Right lobe of liver (tissue), 6 donors: ENCODE measurements at regions not wholly inside any gene's neighbourhood (a gene's known extent, or its start where the extent isn't known, plus 50 kb on each side); places are given as distances from the start of the nearest gene placed in this dataset.

Experiments
- ATAC-seq, 4 donors: fragments of 200-7000 bp; cut with Tn5 transposase; one replicate each; pipeline ENCODE4 v1.9.1; 2020; ENCODE audit warnings: mild to moderate bottlenecking in 4 of 4, moderate library complexity in 4 of 4
- DNase-seq, 3 donors: peaks; one replicate each; pipeline ENCODE4 v3.0.0-alpha.2; 2020
- H3K27ac ChIP-seq, 3 donors: fragments of 200-600 bp; one replicate each; pipeline ENCODE4 v1.8.0; 2022
- H3K27me3 ChIP-seq, 2 donors: fragments of 200-600 bp; one replicate each; pipeline ENCODE4 v1.8.0; 2022
- H3K36me3 ChIP-seq, 4 donors: fragments of 200-600 bp; sonication (generic) in 1 of 4; one replicate each; pipeline versions ENCODE4 v1.5.1 to v1.8.0; 2017 to 2022; ENCODE audit warnings: control low read depth in 1 of 4
- H3K4me1 ChIP-seq, 4 donors: fragments of 200-600 bp; sonication (generic) in 1 of 4; one replicate each; pipeline versions ENCODE4 v1.5.1 to v1.8.0; 2017 to 2022; ENCODE audit warnings: control low read depth in 1 of 4
- H3K4me3 ChIP-seq, 3 donors: fragments of 200-600 bp; one replicate each; pipeline ENCODE4 v1.8.0; 2022
- H3K9me3 ChIP-seq, 4 donors: fragments of 200-600 bp; sonication (generic) in 1 of 4; one replicate each; pipeline versions ENCODE4 v1.5.1 to v1.8.0; 2017 to 2022; ENCODE audit warnings: control low read depth in 1 of 4
- POLR2A ChIP-seq: fragments of 450-650 bp; IDR thresholded peaks from one replicate; pipeline ENCODE4 v1.6.1; 2017; ENCODE audit warnings: antibody characterized with exemption, mild to moderate bottlenecking
- WGBS: methylation state at CpG from one replicate; pipeline ENCODE4 v1.1.6; 2018; ENCODE audit warnings: low coverage, low lambda C conversion rate; ENCODE audit not compliant: insufficient coverage; ENCODE audit errors: missing lambda C conversion rate; 5-methylcytosine and 5-hydroxymethylcytosine counted together
- intact Hi-C, 2 donors: fragments of 100-400 bp; cut with DNase I; formaldehyde crosslinking; loops; one replicate each; pipeline versions ENCODE4 v1.11.2 to v1.14.1; 2022
- TF ChIP-seq, protein P1 (sequence below), 4 donors: fragments of 200-600 bp in 3 of 4; fragments of 450-650 bp in 1 of 4; IDR thresholded peaks; one replicate each; pipeline versions ENCODE4 v1.5.1 to v1.8.0; 2016 to 2022; ENCODE audit warnings: antibody characterized with exemption in 4 of 4, mild to moderate bottlenecking in 2 of 4
- donor health status: DM: no; HTN: yes; CAD: no.
- donor health status: DM: no; HTN: no; CAD: no.
- donor health status: DM: no; HTN: no; CAD: no.
- donor health status: DM: no; HTN: yes; CAD: no.
- donor health status: DM: no; HTN: yes; CAD: no.

DNA sequence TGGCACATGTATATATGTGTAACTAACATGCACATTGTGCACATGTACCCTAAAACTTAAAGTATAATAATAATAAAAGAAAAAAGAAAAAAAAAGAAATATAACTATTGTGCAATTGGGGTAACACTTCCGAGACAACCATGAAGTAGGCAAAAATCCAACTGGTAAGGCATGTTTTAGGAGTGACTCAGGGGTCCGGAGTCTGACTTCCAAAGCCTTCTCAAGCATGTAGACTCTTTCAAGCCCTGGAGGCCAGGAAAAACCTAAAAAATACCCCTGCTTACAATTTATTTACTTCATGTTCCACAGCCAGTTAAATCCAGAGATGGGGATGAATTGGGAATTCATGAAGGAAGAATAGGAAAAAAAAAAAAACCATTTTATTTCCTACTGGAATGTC, 161.3 kb upstream of the PHACTR1 start:
- H3K4me1 ChIP-seq = no peaks in the 10 kb centered on the region
- no peaks in the 10 kb centered on the region for H3K36me3 ChIP-seq
- no peak for ATAC-seq
- DNase-seq = no peak
- 68% methylated on average over 2 of the region's 2 CpGs for WGBS
- TF ChIP-seq POLR2A = no peak
- TF ChIP-seq, protein P1, sequence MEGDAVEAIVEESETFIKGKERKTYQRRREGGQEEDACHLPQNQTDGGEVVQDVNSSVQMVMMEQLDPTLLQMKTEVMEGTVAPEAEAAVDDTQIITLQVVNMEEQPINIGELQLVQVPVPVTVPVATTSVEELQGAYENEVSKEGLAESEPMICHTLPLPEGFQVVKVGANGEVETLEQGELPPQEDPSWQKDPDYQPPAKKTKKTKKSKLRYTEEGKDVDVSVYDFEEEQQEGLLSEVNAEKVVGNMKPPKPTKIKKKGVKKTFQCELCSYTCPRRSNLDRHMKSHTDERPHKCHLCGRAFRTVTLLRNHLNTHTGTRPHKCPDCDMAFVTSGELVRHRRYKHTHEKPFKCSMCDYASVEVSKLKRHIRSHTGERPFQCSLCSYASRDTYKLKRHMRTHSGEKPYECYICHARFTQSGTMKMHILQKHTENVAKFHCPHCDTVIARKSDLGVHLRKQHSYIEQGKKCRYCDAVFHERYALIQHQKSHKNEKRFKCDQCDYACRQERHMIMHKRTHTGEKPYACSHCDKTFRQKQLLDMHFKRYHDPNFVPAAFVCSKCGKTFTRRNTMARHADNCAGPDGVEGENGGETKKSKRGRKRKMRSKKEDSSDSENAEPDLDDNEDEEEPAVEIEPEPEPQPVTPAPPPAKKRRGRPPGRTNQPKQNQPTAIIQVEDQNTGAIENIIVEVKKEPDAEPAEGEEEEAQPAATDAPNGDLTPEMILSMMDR (IDR thresholded peaks at IDR 0.05) = no peak
- H3K27me3 ChIP-seq = no peaks in the 10 kb centered on the region
- H3K4me3 ChIP-seq = no peak overlapping the region
- H3K27ac ChIP-seq = no peak overlapping the region
- intact Hi-C loops = no loop called here
- no peaks in the 10 kb centered on the region for H3K9me3 ChIP-seq

DNA sequence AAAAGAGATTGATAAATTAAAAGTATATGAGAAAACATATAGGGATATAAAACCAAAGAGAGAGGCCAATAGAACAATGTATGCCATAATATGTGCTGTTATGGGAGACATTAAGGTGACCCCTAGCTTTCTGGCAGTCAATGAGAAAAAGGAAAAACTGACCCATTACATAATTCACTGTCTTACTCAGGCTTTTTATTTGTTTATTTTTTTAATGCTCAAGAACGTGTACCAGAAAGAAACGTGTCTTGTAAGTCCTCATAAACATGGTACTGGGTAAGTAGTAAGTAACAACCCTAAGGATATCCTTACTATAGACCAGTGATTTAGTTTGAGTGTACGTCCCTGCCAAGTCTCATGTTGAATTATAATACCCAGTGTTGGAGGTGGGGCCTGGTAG, 160.8 kb upstream of the PHACTR1 start:
- ATAC-seq = no peak
- no peak for DNase-seq
- Histone ChIP-seq H3K4me1 (no peaks in the 10 kb centered on the region), H3K9me3 (no peaks in the 10 kb centered on the region), H3K4me3 (no peak overlapping the region), H3K36me3 (no peaks in the 10 kb centered on the region), H3K27ac (no peak overlapping the region), H3K27me3 (no peaks in the 10 kb centered on the region)
- no peak for TF ChIP-seq POLR2A
- TF ChIP-seq, protein P1 (IDR thresholded peaks at IDR 0.05) = no peak
- intact Hi-C loops = no loop called here
- 69% methylated on average over 3 of the region's 3 CpGs for WGBS

DNA sequence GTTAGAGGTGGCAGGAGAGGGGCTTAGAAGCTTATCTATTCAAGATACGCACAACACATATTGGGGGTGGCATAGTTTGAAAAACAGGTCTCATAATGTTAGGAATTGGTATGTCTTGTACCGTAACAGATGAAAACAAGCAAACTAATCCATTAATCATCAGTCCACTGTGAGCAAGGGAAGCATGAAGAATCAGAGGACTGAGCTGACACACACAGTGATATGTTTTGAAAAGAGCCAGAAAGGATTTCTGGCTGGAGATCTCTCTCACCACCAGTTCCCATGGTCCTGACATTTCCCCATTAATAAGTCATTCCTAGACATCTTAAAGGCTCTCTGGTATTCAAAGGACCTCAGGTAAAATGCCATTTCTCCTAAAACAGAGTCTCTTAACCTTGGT, 158.8 kb upstream of the PHACTR1 start:
- Histone ChIP-seq H3K36me3 (no peaks in the 10 kb centered on the region), H3K4me1 (no peaks in the 10 kb centered on the region), H3K9me3 (no peaks in the 10 kb centered on the region), H3K27me3 (no peaks in the 10 kb centered on the region), H3K4me3 (no peak overlapping the region), H3K27ac (no peak overlapping the region)
- WGBS = 58% methylated on average over 2 of the region's 2 CpGs
- intact Hi-C loops = no loop called here
- TF ChIP-seq POLR2A = no peak
- TF ChIP-seq, protein P1 (IDR thresholded peaks at IDR 0.05) = no peak
- ATAC-seq (no peak), DNase-seq (no peak)

DNA sequence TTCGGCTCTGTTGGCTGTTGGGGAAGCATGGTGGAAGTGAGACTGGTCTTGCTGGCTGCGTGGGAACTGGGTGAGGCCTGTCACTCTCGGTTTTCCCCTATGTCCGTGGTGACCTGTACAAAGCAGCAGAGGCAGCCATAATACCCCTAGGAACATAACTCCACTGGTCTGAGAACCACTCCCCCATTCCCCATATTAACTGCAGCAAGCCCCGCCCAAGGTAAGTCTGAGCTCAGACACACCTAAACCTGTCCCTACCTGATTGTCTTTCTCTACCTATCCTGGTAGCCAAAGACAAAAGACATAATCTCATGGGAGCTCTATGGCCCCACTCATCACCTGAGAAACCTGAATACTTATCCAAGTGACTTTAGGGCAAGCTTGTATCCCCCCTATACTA, 156.3 kb upstream of the PHACTR1 start:
- 0% methylated on average over 1 of the region's 5 CpGs for WGBS
- Histone ChIP-seq H3K27me3 (no peaks in the 10 kb centered on the region), H3K27ac (no peak overlapping the region), H3K4me3 (no peak overlapping the region), H3K9me3 (no peaks in the 10 kb centered on the region), H3K36me3 (no peaks in the 10 kb centered on the region), H3K4me1 (no peaks in the 10 kb centered on the region)
- no peak for DNase-seq
- no peak for ATAC-seq
- intact Hi-C loops = no loop called here
- TF ChIP-seq, protein P1 (IDR thresholded peaks at IDR 0.05) = no peak
- no peak for TF ChIP-seq POLR2A

DNA sequence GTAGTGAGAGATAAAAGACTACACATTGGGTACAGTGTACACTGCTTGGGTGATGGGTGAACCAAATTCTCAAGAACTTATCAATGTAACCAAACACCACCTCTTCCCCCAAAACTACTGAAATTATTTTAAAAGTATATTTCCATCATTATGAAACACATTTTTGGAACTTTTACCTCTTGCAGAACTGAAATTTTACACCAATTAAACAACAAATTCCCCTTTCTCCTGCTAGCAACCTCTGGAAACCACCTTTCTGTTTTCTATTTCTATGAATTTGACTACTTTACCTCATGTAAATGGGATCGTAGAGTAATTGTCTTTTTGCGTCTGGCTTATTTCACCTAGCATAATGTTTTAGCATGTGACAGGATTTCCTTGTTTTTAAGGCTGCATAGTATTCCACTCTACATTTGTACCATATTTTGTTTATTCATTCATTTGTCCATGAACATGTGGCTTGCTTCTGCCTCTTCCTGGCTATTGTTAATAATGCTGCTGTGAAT, 149.9 kb upstream of the PHACTR1 start:
- intact Hi-C loops = no loop called here
- no peak for ATAC-seq
- Histone ChIP-seq H3K27me3 (no peaks in the 10 kb centered on the region), H3K9me3 (no peaks in the 10 kb centered on the region), H3K4me1 (no peaks in the 10 kb centered on the region), H3K4me3 (no peak overlapping the region), H3K27ac (no peak overlapping the region), H3K36me3 (no peaks in the 10 kb centered on the region)
- 92% methylated on average over 2 of the region's 2 CpGs for WGBS
- DNase-seq = no peak
- TF ChIP-seq, protein P1 (IDR thresholded peaks at IDR 0.05) = no peak
- TF ChIP-seq POLR2A = no peak
